ENCODE measurements at regions not wholly inside any gene's neighbourhood (a gene's known extent, or its start where the extent isn't known, plus 50 kb on each side); places are given as distances from the start of the nearest gene placed in this dataset.
A peak's percentile ranks its signal among the peaks of the same experiment; 100 is the strongest.

DNA sequence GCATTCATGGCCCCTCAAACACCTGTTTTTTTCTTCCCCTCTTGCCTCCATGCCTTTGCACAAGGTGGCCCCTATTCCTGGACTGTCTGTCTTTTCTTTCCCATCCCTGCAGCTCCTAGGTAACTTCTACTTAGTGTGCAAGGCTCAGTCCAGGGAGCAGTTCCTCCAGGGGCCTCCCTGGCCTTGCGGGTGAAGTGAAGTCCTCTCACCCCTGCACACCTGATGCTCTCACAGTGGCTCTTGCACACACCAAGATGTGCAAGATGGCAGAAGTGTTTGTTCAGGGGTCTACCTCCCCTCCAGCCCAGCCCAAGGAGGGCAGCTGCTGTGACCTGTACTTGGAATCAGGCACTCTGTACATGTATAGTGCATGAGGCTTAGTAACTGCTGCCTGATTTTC, 236.8 kb upstream of the HS6ST1 start:
- Mint-ChIP-seq H3K27ac (no peak overlapping the region), H3K9me3 (peaks cover 0 to 3% (median 0%) of the 10 kb centered on the region in 7 donors), H3K36me3 (no peaks in the 10 kb centered on the region), H3K4me3 (no peak overlapping the region), H3K4me1 (no peaks in the 10 kb centered on the region), H3K27me3 (peaks cover 0 to 18% (median 0%) of the 10 kb centered on the region in 3 donors)
- no peak for DNase-seq
- ATAC-seq (ENCODE audit: low read depth in 2 of 2), result no peak

DNA sequence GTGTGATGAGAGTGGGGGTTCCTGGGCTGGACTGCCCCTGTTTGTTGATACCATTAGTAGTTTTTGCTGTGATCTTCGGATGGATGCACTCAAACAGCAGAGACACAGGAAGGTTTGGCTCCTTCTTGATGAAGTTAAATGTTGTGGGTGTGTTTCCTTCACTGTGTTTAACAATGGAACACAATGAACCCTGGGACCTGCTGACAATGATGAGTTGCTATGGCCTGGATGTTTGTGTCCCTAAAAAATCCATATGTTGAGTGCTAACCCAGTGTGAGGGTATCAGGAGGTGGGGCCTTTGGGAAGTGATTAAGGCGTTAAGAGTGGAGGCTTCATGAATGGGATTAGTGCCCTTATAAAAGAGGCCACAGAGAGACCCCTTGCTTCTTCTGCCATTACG, 237.4 kb upstream of the HS6ST1 start:
- H3K9me3 Mint-ChIP-seq, result peaks cover 0 to 3% (median 0%) of the 10 kb centered on the region in 7 donors
- H3K4me3 Mint-ChIP-seq, result no peak overlapping the region
- no peaks in the 10 kb centered on the region for H3K36me3 Mint-ChIP-seq
- peaks cover 0 to 18% (median 0%) of the 10 kb centered on the region in 3 donors for H3K27me3 Mint-ChIP-seq
- peak overlapping the region in 2 of 6 donors; percentile 2 to 30 for H3K27ac Mint-ChIP-seq
- ATAC-seq (ENCODE audit: low read depth in 2 of 2) (no peak), DNase-seq (no peak)
- no peaks in the 10 kb centered on the region for H3K4me1 Mint-ChIP-seq

DNA sequence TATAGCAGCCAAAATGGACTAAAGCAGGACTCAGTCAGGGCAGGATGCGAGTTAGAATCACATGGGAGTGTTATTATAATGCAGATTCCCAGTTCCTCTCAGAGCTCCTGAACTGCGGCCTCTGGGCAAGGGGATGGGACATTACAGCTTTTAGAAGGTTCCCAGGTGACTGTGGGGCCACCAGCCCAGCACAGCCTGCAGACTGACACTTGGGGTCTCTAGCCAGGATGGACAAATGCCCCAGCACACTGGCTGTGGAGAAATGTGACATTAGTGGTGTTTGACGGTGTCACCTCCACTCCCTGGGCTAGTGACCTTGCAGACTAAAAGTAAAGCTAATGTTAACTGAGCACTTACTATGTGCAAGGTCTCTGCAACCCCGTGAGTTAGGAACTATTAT, 238.0 kb upstream of the HS6ST1 start:
- ATAC-seq (ENCODE audit: low read depth in 2 of 2) (no peak), DNase-seq (no peak)
- Mint-ChIP-seq H3K4me1 (no peaks in the 10 kb centered on the region), H3K27me3 (peaks cover 0 to 18% (median 0%) of the 10 kb centered on the region in 3 donors), H3K4me3 (no peak overlapping the region), H3K36me3 (no peaks in the 10 kb centered on the region), H3K9me3 (peaks cover 0 to 3% (median 0%) of the 10 kb centered on the region in 7 donors), H3K27ac (no peak overlapping the region)

DNA sequence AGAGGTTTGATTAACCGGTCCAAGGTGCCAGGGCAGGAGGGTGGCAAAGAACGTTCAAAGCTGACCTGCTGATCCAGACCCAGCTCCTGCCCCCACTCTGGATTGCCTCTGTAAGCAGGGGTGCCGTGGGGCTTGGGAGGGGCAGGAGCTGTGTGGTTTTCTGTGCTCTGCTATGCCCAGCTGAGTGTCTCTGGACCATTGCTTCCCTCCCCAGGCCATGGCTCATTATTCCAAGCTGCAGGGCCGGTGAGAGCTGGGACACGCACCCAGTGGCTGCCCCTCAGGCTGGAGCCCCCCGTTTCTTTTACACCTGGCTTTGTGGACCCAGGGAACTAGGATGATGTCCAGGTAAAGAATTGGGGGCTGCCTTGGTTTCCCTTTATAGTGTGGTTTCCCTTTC, 238.4 kb upstream of the HS6ST1 start:
- no peak overlapping the region for H3K4me3 Mint-ChIP-seq
- H3K36me3 Mint-ChIP-seq, result no peaks in the 10 kb centered on the region
- ATAC-seq (ENCODE audit: low read depth in 2 of 2), result no peak
- no peak for DNase-seq
- H3K27me3 Mint-ChIP-seq, result peaks cover 0 to 18% (median 0%) of the 10 kb centered on the region in 3 donors
- no peak overlapping the region for H3K27ac Mint-ChIP-seq
- H3K9me3 Mint-ChIP-seq, result peaks cover 0 to 3% (median 0%) of the 10 kb centered on the region in 7 donors
- H3K4me1 Mint-ChIP-seq, result no peaks in the 10 kb centered on the region

DNA sequence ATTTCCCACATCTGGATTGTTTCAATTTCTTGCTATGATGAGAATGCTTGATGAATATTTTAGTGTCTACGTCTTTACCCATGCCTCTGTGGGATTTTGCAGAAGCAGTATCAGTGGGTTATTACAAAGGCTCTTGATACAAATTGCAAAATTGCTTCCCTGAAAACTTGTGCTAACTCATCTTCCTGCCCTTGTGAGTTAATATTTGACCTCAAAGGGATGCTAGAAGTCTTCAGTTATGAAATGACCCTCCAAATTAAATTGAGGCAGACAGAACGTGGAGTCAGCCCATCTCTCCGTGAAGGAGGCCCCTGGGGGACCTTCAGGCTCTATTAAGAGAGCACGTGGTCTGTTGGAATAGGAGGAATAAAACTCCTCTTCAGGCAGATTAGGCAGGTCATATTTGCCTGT, 239.2 kb upstream of the HS6ST1 start:
- H3K9me3 Mint-ChIP-seq, result peaks cover 0 to 3% (median 0%) of the 10 kb centered on the region in 7 donors
- no peak for DNase-seq
- no peaks in the 10 kb centered on the region for H3K4me1 Mint-ChIP-seq

DNA sequence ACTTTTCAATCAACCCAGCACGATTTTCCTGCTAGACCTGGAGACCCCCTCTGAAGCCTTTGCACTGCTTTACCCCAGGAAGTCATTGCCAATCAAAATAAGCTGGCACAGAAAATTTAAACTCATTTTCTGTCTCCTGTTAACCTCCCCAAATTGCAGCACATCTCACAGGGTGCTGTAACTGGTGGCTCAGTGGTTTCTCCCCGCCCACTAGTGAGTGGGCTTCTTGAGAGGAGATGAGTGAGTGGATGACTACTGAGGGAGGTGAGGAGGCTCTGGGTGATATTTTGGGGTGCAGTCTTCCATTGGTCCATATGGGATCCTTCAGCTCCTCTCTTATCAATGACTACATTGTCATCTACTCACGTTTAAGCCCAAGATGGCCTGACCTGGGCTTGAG, 239.8 kb upstream of the HS6ST1 start:
- no peaks in the 10 kb centered on the region for H3K36me3 Mint-ChIP-seq
- no peak overlapping the region for H3K27ac Mint-ChIP-seq
- no peaks in the 10 kb centered on the region for H3K4me1 Mint-ChIP-seq
- H3K9me3 Mint-ChIP-seq, result peaks cover 0 to 3% (median 0%) of the 10 kb centered on the region in 7 donors
- no peak overlapping the region for H3K4me3 Mint-ChIP-seq
- H3K27me3 Mint-ChIP-seq, result peaks cover 0 to 18% (median 0%) of the 10 kb centered on the region in 3 donors
- DNase-seq (no peak), ATAC-seq (ENCODE audit: low read depth in 2 of 2) (no peak)

More for the DNA sequence above, 239.2 kb upstream of the HS6ST1 start:
- Mint-ChIP-seq H3K4me3 (no peak overlapping the region), H3K27me3 (peaks cover 0 to 18% (median 0%) of the 10 kb centered on the region in 3 donors), H3K36me3 (no peaks in the 10 kb centered on the region), H3K27ac (no peak overlapping the region)
- no peak for ATAC-seq (ENCODE audit: low read depth in 2 of 2)

DNA sequence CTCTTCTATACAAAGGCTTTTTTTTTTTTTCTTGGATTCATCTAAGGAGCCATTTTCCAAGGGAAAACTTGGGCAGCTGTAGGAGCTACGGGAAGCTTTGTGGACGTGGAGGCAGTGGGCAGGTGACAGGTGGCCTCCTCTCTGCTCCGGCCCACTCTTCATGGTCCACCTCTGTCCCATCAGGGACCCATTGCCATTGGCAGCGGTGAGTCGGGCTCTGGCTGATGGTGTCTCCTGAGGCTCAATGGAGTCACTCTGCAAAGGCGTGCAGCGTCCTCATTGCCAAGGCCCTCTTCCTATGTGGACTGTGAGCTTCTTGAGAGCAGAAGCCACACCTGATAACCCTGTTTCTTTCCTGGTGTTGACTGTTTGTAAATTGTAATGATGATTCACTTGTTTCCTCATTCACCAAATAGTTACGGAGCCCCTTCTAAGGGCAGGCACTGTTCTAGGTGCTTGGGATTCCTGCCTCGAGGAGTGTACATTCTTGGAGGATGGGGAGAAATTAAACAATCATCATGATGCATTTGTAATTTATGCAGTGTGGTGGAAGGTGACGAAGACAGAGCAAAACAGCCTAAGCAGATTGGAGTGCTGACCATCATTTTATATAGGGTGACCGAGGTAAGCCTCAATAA, 240.3 kb upstream of the HS6ST1 start:
- H3K27ac Mint-ChIP-seq, result no peak overlapping the region
- no peaks in the 10 kb centered on the region for H3K4me1 Mint-ChIP-seq
- H3K9me3 Mint-ChIP-seq, result peaks cover 0 to 3% (median 0%) of the 10 kb centered on the region in 7 donors
- no peaks in the 10 kb centered on the region for H3K36me3 Mint-ChIP-seq
- ATAC-seq (ENCODE audit: low read depth in 2 of 2) (no peak), DNase-seq (no peak)
- peaks cover 0 to 18% (median 0%) of the 10 kb centered on the region in 3 donors for H3K27me3 Mint-ChIP-seq
- no peak overlapping the region for H3K4me3 Mint-ChIP-seq

DNA sequence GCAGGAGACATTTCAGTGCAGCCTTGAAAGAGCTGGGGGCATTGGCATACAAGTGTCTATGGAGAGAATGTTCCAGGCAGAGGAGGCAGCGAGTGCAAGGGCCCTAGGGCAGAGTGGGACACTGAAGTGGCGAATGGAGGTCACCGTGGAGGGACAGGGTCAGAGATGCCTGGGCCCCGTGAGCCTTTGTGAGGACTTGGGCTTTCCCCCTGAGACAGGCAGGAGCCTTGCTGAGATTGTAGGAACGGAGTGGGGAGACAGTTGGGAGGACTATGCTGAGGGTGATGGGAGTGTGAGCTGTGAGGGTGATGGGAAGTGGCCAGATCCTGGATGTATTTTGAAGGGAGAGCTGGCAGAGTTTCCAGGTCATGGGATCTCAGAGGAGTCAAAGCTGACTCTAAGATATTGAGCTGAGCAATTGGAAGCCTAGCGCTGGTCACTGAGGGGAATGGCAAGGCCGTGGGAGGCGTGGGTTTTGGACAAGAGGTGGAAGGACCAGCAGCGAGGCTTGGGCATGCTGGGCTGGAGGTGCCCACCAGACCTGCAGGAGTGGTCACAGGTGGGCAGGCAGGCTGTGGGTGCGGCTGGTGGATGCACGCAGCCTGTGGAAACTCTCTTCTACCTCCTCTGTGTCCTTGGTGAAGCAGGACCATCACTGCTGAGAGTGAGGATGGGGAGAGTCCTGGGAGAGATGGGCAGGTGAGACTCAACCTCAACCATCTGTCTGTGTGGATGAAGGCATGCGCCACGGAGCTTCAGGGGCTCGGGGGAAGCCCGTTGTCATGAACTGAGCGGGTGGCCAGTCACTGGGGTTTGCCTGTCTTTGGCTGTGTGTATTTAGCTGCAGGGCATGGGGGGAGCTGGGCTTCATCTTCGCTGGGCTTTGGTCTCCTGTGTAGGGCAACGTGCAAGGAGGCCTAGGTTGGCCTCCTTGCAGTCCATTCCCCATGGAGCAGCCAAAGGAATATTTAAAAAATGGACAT, 241.2 kb upstream of the HS6ST1 start:
- peaks cover 0 to 1% (median 0%) of the 10 kb centered on the region in 7 donors for H3K9me3 Mint-ChIP-seq
- peaks cover 0 to 18% (median 0%) of the 10 kb centered on the region in 3 donors for H3K27me3 Mint-ChIP-seq
- ATAC-seq (ENCODE audit: low read depth in 2 of 2) (no peak), DNase-seq (no peak)
- H3K4me3 Mint-ChIP-seq, result no peak overlapping the region
- no peak overlapping the region for H3K27ac Mint-ChIP-seq
- no peaks in the 10 kb centered on the region for H3K4me1 Mint-ChIP-seq
- no peaks in the 10 kb centered on the region for H3K36me3 Mint-ChIP-seq

DNA sequence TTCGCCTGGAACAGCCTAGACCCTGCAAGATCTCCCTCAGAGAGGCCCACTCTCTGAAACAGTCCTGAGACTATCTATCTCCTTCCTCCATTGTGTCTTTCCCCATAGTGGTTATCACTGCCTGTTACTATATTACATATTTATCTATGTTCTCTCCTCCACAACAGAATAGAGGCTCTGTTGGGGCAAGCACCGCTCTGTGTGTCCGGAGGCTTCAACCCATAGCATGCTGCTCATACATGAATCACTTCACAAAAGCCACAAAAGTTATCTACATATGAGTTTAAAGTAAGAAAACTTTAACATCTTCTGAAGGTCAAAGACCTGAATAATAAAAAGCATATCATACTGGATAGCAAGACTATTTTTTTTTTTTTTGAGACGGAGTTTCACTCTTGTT, 242.1 kb upstream of the HS6ST1 start:
- H3K4me3 Mint-ChIP-seq, result no peak overlapping the region
- no peak for ATAC-seq (ENCODE audit: low read depth in 2 of 2)
- peaks cover 0 to 1% (median 0%) of the 10 kb centered on the region in 7 donors for H3K9me3 Mint-ChIP-seq
- peak overlapping the region in 1 of 6 donors; percentile 23 for H3K27ac Mint-ChIP-seq
- peaks cover 0 to 18% (median 0%) of the 10 kb centered on the region in 3 donors for H3K27me3 Mint-ChIP-seq
- no peaks in the 10 kb centered on the region for H3K4me1 Mint-ChIP-seq
- no peak for DNase-seq
- H3K36me3 Mint-ChIP-seq, result no peaks in the 10 kb centered on the region

DNA sequence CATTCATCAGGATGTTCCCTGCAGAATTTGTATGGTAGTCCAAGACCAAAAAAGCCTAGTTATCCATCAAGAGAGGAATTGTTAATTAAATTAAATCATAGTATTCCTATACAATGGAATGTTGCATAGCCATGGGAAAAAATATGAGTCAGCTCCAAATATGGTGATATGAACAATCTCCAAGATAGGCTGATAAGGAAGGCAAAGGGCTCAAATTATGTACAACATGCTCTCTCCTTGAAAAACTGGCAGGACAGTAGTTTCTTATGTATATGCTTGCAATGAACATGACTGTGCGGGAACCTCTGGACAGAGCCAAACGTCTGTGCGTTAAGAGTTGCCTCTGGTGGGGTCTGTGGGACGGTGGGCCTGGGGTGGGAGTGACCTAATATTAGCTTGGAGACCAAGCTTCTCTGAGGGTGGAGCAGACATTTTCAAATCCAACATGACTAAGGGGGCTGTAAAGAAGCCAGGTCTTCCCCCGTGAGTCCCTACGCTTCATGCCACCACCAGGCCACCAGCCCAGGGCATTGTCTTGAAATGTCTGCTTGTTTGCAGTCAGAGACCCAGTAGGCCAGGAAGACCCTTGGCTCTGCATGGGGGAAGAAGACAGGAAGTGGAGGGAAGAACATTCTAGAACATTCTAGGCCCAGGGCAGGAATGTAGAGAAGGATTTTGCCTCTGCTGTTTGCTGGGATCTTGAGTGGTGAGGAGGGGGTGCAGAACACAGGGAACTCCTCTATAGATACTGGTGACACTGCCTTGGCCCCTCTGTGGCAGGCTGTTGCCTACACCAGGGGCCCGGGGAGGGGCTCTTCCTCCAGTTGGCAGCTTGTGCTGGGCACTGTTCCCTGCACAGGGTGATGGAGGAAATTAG, 244.0 kb upstream of the HS6ST1 start:
- no peak for ATAC-seq (ENCODE audit: low read depth in 2 of 2)

DNA sequence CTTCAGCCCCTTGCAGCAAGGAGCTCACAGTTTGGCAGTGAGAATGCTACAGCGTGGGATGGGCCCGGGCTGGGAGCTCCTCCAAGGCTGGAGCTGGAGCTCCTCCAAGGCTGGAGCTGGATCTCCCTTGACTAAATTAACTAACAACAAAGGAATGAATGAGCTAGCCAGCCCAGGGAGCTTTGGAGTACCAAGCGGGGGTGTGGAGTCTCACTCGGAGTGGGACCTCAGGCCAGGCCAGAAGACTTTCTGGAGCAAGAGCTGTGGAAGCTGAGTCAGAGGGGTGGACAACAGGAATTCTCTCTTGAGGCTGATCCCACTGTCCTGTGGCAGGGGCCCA, 244.7 kb upstream of the HS6ST1 start:
- DNase-seq, result no peak
- no peaks in the 10 kb centered on the region for H3K4me1 Mint-ChIP-seq
- no peak overlapping the region for H3K4me3 Mint-ChIP-seq
- H3K27me3 Mint-ChIP-seq, result peaks cover 0 to 10% (median 0%) of the 10 kb centered on the region in 3 donors
- no peaks in the 10 kb centered on the region for H3K9me3 Mint-ChIP-seq
- peak overlapping the region in 1 of 6 donors; percentile 60 for H3K27ac Mint-ChIP-seq
- ATAC-seq (ENCODE audit: low read depth in 2 of 2), result no peak
- no peaks in the 10 kb centered on the region for H3K36me3 Mint-ChIP-seq

More for the DNA sequence above, 244.0 kb upstream of the HS6ST1 start:
- peaks cover 0 to 10% (median 0%) of the 10 kb centered on the region in 3 donors for H3K27me3 Mint-ChIP-seq
- no peak overlapping the region for H3K4me3 Mint-ChIP-seq
- no peaks in the 10 kb centered on the region for H3K9me3 Mint-ChIP-seq
- H3K36me3 Mint-ChIP-seq, result no peaks in the 10 kb centered on the region
- no peaks in the 10 kb centered on the region for H3K4me1 Mint-ChIP-seq
- H3K27ac Mint-ChIP-seq, result peak overlapping the region in 1 of 6 donors; percentile 60
- DNase-seq, result no peak

DNA sequence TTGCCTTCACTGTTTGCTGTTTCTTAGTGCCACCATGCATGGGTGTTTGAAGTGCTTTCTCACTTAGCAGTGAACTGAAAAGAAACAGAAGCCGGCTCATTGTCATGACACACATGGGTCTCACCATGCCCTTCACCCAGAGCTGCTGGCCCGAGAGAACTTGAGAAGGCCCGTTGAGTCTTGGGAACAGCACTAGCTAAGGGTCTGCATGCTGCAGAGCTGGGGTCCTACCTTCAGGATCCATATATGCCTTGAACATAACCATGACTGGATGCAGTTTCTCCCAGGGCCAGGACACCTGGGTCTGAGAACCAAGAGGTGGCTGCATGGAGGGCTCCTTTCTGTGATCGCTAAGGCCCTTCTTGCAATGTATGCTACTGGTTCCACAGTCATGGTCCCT, 245.5 kb upstream of the HS6ST1 start:
- no peaks in the 10 kb centered on the region for H3K4me1 Mint-ChIP-seq
- H3K36me3 Mint-ChIP-seq, result no peaks in the 10 kb centered on the region
- H3K27ac Mint-ChIP-seq, result no peak overlapping the region
- H3K27me3 Mint-ChIP-seq, result peaks cover 0 to 9% (median 0%) of the 10 kb centered on the region in 3 donors
- ATAC-seq (ENCODE audit: low read depth in 2 of 2) (no peak), DNase-seq (no peak)
- no peaks in the 10 kb centered on the region for H3K9me3 Mint-ChIP-seq
- H3K4me3 Mint-ChIP-seq, result no peak overlapping the region

DNA sequence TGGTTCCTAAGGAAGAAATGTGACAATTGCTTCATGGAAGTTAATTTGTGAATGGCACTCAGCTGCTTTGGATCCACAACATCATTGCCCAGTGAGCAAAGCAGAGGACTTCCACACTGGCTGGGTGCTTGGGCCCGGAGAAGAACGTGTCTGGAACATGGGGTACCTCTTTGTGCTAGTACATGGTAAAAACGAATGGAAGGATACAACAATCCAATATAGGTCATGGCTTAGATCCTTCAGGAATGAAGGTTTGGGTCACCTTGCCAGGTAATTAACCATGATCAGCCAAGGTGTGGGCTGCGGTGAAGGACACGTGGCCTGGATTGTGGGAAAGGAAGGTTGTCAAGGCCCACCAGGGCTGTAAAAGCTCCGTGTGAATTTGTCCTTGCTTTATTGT, 245.9 kb upstream of the HS6ST1 start:
- no peak for DNase-seq
- Mint-ChIP-seq H3K36me3 (no peaks in the 10 kb centered on the region), H3K9me3 (no peaks in the 10 kb centered on the region), H3K4me1 (no peaks in the 10 kb centered on the region), H3K4me3 (no peak overlapping the region), H3K27ac (no peak overlapping the region), H3K27me3 (peaks cover 0 to 5% (median 0%) of the 10 kb centered on the region in 3 donors)
- no peak for ATAC-seq (ENCODE audit: low read depth in 2 of 2)
